ENCODE measurements at regions not wholly inside any gene's neighbourhood (a gene's known extent, or its start where the extent isn't known, plus 50 kb on each side); places are given as distances from the start of the nearest gene placed in this dataset.

GRCh38 chr2:538646-539045, 138.6 kb downstream of the TMEM18 start:
- ChIA-PET CTCF (no interaction called here), POLR2A (no interaction called here)
- H3K27ac Mint-ChIP-seq: no peak overlapping the region
- ATAC-seq (replicated peaks in 1 of 4) (no peak), DNase-seq (no peak)
- no peaks in the 10 kb centered on the region for H3K4me1 Mint-ChIP-seq
- peaks cover 0 to 4% (median 3%) of the 10 kb centered on the region in 3 donors for H3K9me3 Mint-ChIP-seq
- Histone ChIP-seq H3K4me3 (ENCODE audit: control insufficient read depth in 1 of 2, extremely low read depth in 1 of 2, low read length in 1 of 2) (no peak overlapping the region), H3K36me3 (ENCODE audit: control insufficient read depth in 2 of 2, extremely low read depth in 1 of 2, insufficient read depth in 1 of 2, low read length in 1 of 2) (no peaks in the 10 kb centered on the region), H3K4me1 (ENCODE audit: control insufficient read depth in 1 of 2, extremely low read depth in 1 of 2, insufficient read depth in 2 of 2, low read length in 2 of 2) (no peaks in the 10 kb centered on the region), H3K9me3 (no peaks in the 10 kb centered on the region), H3K27me3 (replicated peaks in 1 of 2; ENCODE audit: control insufficient read depth in 2 of 2, extremely low read depth in 1 of 2, insufficient read depth in 2 of 2, low read length in 1 of 2) (peaks cover 0 to 4% of the 10 kb centered on the region in 2 experiments), H3K27ac (ENCODE audit: low read length) (no peak overlapping the region)
- H3K27me3 Mint-ChIP-seq: peaks cover 16 to 18% of the 10 kb centered on the region in 2 donors
- 100% methylated on average over 2 of the region's 2 CpGs for WGBS (ENCODE audit: insufficient coverage)
- H3K4me3 Mint-ChIP-seq: no peak overlapping the region
- no peaks in the 10 kb centered on the region for H3K36me3 Mint-ChIP-seq

GRCh38 chr2:535222-535621, 142.0 kb downstream of the TMEM18 start:
- no peak for ATAC-seq (replicated peaks in 1 of 4)
- Mint-ChIP-seq H3K27ac (no peak overlapping the region), H3K9me3 (peaks cover 5 to 17% (median 5%) of the 10 kb centered on the region in 3 donors), H3K27me3 (peaks cover 16 to 27% of the 10 kb centered on the region in 2 donors), H3K4me1 (no peaks in the 10 kb centered on the region), H3K4me3 (no peak overlapping the region), H3K36me3 (no peaks in the 10 kb centered on the region)
- POLR2A ChIA-PET: no interaction called here
- CTCF ChIA-PET: no interaction called here
- no CpG with 5 or more reads among the region's 3 CpGs for WGBS (ENCODE audit: insufficient coverage)
- no peak overlapping the region for H3K27ac ChIP-seq (ENCODE audit: low read length)
- DNase-seq: no peak
- no peaks in the 10 kb centered on the region for H3K4me1 ChIP-seq (ENCODE audit: control insufficient read depth in 1 of 2, extremely low read depth in 1 of 2, insufficient read depth in 2 of 2, low read length in 2 of 2)
- H3K36me3 ChIP-seq (ENCODE audit: control insufficient read depth in 2 of 2, extremely low read depth in 1 of 2, insufficient read depth in 1 of 2, low read length in 1 of 2): no peaks in the 10 kb centered on the region
- H3K4me3 ChIP-seq (ENCODE audit: control insufficient read depth in 1 of 2, extremely low read depth in 1 of 2, low read length in 1 of 2): no peak overlapping the region
- H3K27me3 ChIP-seq (replicated peaks in 1 of 2; ENCODE audit: control insufficient read depth in 2 of 2, extremely low read depth in 1 of 2, insufficient read depth in 2 of 2, low read length in 1 of 2): peaks cover 0 to 4% of the 10 kb centered on the region in 2 experiments
- no peaks in the 10 kb centered on the region for H3K9me3 ChIP-seq

GRCh38 chr2:529852-530251, 147.4 kb downstream of the TMEM18 start:
- no peak overlapping the region for H3K4me3 ChIP-seq (ENCODE audit: control insufficient read depth in 1 of 2, extremely low read depth in 1 of 2, low read length in 1 of 2)
- no peak overlapping the region for H3K4me3 Mint-ChIP-seq

GRCh38 chr2:529424-529823, 147.8 kb downstream of the TMEM18 start:
- ATAC-seq (replicated peaks in 1 of 4) (peak in 2 of 4 experiments; percentile 41 to 75), DNase-seq (peak in 1 of 35 experiments; percentile 54)
- Mint-ChIP-seq H3K27me3 (peaks cover 7 to 20% of the 10 kb centered on the region in 2 donors), H3K27ac (no peak overlapping the region), H3K4me1 (no peaks in the 10 kb centered on the region), H3K9me3 (peaks cover 5 to 16% (median 7%) of the 10 kb centered on the region in 3 donors), H3K36me3 (no peaks in the 10 kb centered on the region), H3K4me3 (no peak overlapping the region)
- peaks cover 0 to 15% of the 10 kb centered on the region in 2 experiments for H3K27me3 ChIP-seq (replicated peaks in 1 of 2; ENCODE audit: control insufficient read depth in 2 of 2, extremely low read depth in 1 of 2, insufficient read depth in 2 of 2, low read length in 1 of 2)
- H3K36me3 ChIP-seq (ENCODE audit: control insufficient read depth in 2 of 2, extremely low read depth in 1 of 2, insufficient read depth in 1 of 2, low read length in 1 of 2): no peaks in the 10 kb centered on the region
- no peak overlapping the region for H3K4me3 ChIP-seq (ENCODE audit: control insufficient read depth in 1 of 2, extremely low read depth in 1 of 2, low read length in 1 of 2)
- no CpG with 5 or more reads among the region's 2 CpGs for WGBS (ENCODE audit: insufficient coverage)
- POLR2A ChIA-PET: interaction anchor here in 1 of 2 donors (0.6 kb wide), 1 partner anchor 1041 kb away, joined by 6 read pairs; no protein-coding TSS in a partner anchor
- no peak overlapping the region for H3K27ac ChIP-seq (ENCODE audit: low read length)
- H3K9me3 ChIP-seq: peaks cover 3% of the 10 kb centered on the region
- CTCF ChIA-PET: interaction anchor here (0.6 to 1.4 kb wide), 4 partner anchors 108 to 133 kb away, joined by 3 to 5 read pairs (median 4); no protein-coding TSS in a partner anchor
- H3K4me1 ChIP-seq (ENCODE audit: control insufficient read depth in 1 of 2, extremely low read depth in 1 of 2, insufficient read depth in 2 of 2, low read length in 2 of 2): no peaks in the 10 kb centered on the region

More at GRCh38 chr2:529852-530251, 147.4 kb downstream of the TMEM18 start:
- H3K9me3 ChIP-seq: peaks cover 3% of the 10 kb centered on the region
- DNase-seq (no peak), ATAC-seq (replicated peaks in 1 of 4) (no peak)
- Mint-ChIP-seq H3K27ac (peak overlapping the region in 1 of 2 donors; percentile 79), H3K36me3 (no peaks in the 10 kb centered on the region), H3K4me1 (no peaks in the 10 kb centered on the region), H3K9me3 (peaks cover 5 to 16% (median 7%) of the 10 kb centered on the region in 3 donors), H3K27me3 (peaks cover 5 to 22% of the 10 kb centered on the region in 2 donors)
- ChIA-PET CTCF (interaction anchor here (0.6 to 1.4 kb wide), 4 partner anchors 107 to 133 kb away, joined by 3 to 5 read pairs (median 4); no protein-coding TSS in a partner anchor), POLR2A (interaction anchor here in 1 of 2 donors (0.6 kb wide), 1 partner anchor 1040 kb away, joined by 6 read pairs; no protein-coding TSS in a partner anchor)
- H3K36me3 ChIP-seq (ENCODE audit: control insufficient read depth in 2 of 2, extremely low read depth in 1 of 2, insufficient read depth in 1 of 2, low read length in 1 of 2): no peaks in the 10 kb centered on the region
- no peak overlapping the region for H3K27ac ChIP-seq (ENCODE audit: low read length)
- H3K27me3 ChIP-seq (replicated peaks in 1 of 2; ENCODE audit: control insufficient read depth in 2 of 2, extremely low read depth in 1 of 2, insufficient read depth in 2 of 2, low read length in 1 of 2): peaks cover 0 to 15% of the 10 kb centered on the region in 2 experiments
- H3K4me1 ChIP-seq (ENCODE audit: control insufficient read depth in 1 of 2, extremely low read depth in 1 of 2, insufficient read depth in 2 of 2, low read length in 2 of 2): no peaks in the 10 kb centered on the region
- WGBS (ENCODE audit: insufficient coverage): no CpG with 5 or more reads among the region's 2 CpGs

- 87% methylated on average over 7 of the region's 12 CpGs for WGBS (ENCODE audit: insufficient coverage)
Observed at GRCh38 chr2:527581-527980, 149.6 kb downstream of the TMEM18 start.

GRCh38 chr2:526918-527317, 150.3 kb downstream of the TMEM18 start:
- Mint-ChIP-seq H3K27me3 (peaks cover 20 to 21% of the 10 kb centered on the region in 2 donors), H3K4me3 (no peak overlapping the region), H3K4me1 (no peaks in the 10 kb centered on the region), H3K27ac (no peak overlapping the region), H3K36me3 (no peaks in the 10 kb centered on the region), H3K9me3 (peaks cover 3 to 9% (median 7%) of the 10 kb centered on the region in 3 donors)
- DNase-seq (no peak), ATAC-seq (replicated peaks in 1 of 4) (no peak)
- Histone ChIP-seq H3K4me3 (ENCODE audit: control insufficient read depth in 1 of 2, extremely low read depth in 1 of 2, low read length in 1 of 2) (no peak overlapping the region), H3K27me3 (replicated peaks in 1 of 2; ENCODE audit: control insufficient read depth in 2 of 2, extremely low read depth in 1 of 2, insufficient read depth in 2 of 2, low read length in 1 of 2) (peaks cover 0 to 32% of the 10 kb centered on the region in 2 experiments), H3K27ac (ENCODE audit: low read length) (no peak overlapping the region), H3K4me1 (ENCODE audit: control insufficient read depth in 1 of 2, extremely low read depth in 1 of 2, insufficient read depth in 2 of 2, low read length in 2 of 2) (no peaks in the 10 kb centered on the region), H3K9me3 (peaks cover 3% of the 10 kb centered on the region), H3K36me3 (ENCODE audit: control insufficient read depth in 2 of 2, extremely low read depth in 1 of 2, insufficient read depth in 1 of 2, low read length in 1 of 2) (no peaks in the 10 kb centered on the region)
- POLR2A ChIA-PET: no interaction called here
- CTCF ChIA-PET: no interaction called here
- WGBS (ENCODE audit: insufficient coverage): 94% methylated on average over 5 of the region's 5 CpGs

More at GRCh38 chr2:527581-527980, 149.6 kb downstream of the TMEM18 start:
- ChIA-PET CTCF (no interaction called here), POLR2A (no interaction called here)
- Histone ChIP-seq H3K9me3 (peaks cover 3% of the 10 kb centered on the region), H3K36me3 (ENCODE audit: control insufficient read depth in 2 of 2, extremely low read depth in 1 of 2, insufficient read depth in 1 of 2, low read length in 1 of 2) (no peaks in the 10 kb centered on the region), H3K4me1 (ENCODE audit: control insufficient read depth in 1 of 2, extremely low read depth in 1 of 2, insufficient read depth in 2 of 2, low read length in 2 of 2) (no peaks in the 10 kb centered on the region), H3K27ac (ENCODE audit: low read length) (no peak overlapping the region), H3K4me3 (ENCODE audit: control insufficient read depth in 1 of 2, extremely low read depth in 1 of 2, low read length in 1 of 2) (no peak overlapping the region), H3K27me3 (replicated peaks in 1 of 2; ENCODE audit: control insufficient read depth in 2 of 2, extremely low read depth in 1 of 2, insufficient read depth in 2 of 2, low read length in 1 of 2) (peaks cover 0 to 27% of the 10 kb centered on the region in 2 experiments)
- DNase-seq: no peak
- H3K9me3 Mint-ChIP-seq: peaks cover 5 to 16% (median 7%) of the 10 kb centered on the region in 3 donors
- H3K36me3 Mint-ChIP-seq: no peaks in the 10 kb centered on the region
- H3K27me3 Mint-ChIP-seq: peaks cover 17 to 23% of the 10 kb centered on the region in 2 donors
- no peak overlapping the region for H3K27ac Mint-ChIP-seq
- H3K4me1 Mint-ChIP-seq: no peaks in the 10 kb centered on the region
- H3K4me3 Mint-ChIP-seq: no peak overlapping the region
- no peak for ATAC-seq (replicated peaks in 1 of 4)

All from T-cell (primary cell).